GM21576 (cell line): ENCODE measurements at regions not wholly inside any gene's neighbourhood (a gene's known extent, or its start where the extent isn't known, plus 50 kb on each side); places are given as distances from the start of the nearest gene placed in this dataset.
"Not testable (repeated sequence)": the region's sequence is repeated elsewhere in the genome, so short reads cannot be mapped to it uniquely, and the experiment has no call there.

ENCODE experiments used
- ATAC-seq: cut with Tn5 transposase; IDR thresholded peaks from one replicate; pipeline ENCODE4 v1.9.1; 2021; ENCODE audit warnings: mild to moderate bottlenecking, moderate library complexity; ENCODE audit not compliant: unreplicated experiment

GRCh38 chr7:149930374-149931068, 56.8 kb downstream of the ATP6V0E2 start:
- ATAC-seq = not testable (repeated sequence)

DNA sequence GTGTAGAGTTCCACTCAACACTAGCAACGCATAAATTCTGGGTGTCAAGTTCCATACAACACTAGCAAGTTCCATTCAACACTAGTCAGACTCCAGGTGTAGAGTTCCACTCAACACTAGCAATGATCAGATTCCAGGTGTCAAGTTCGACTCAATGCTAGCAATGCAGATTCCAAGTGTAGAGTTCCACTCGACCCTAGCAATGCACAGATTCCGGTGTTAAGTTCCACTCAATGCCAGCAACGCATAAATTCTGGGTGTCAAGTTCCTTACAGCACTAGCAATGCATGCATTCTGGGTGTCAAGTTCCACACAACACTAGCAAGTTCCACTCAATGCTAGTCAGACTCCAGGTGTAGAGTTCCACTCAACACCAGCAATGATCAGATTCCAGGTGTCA, 60.0 kb downstream of the ATP6V0E2 start:
- ATAC-seq = not testable (repeated sequence)

DNA sequence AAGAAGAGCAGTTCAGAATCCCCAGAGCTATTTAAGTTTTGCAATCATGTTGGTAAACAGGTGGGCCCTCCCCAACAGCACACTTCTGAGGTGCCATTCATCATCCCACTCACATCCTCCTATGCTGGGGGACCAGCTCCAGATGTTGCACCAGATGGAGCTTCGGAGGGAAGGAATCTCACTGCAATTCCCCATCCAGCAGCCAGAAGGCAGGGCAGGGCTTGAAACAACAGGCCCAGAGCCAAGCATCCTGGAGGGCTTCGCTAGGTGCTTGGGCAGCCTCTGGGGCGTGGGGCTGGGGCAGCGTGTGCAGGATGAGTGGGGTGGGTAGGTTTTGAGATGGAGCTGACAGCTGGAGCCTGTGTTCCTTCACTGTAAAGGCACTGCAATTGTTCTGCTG, 73.6 kb downstream of the ATP6V0E2 start:
- not testable (repeated sequence) for ATAC-seq

- not testable (repeated sequence) for ATAC-seq
Observed at GRCh38 chr7:149948444-149948843, 74.7 kb downstream of the ATP6V0E2 start.

- ATAC-seq = not testable (repeated sequence)
Observed at GRCh38 chr7:149949863-149950577, 76.3 kb downstream of the ATP6V0E2 start.

DNA sequence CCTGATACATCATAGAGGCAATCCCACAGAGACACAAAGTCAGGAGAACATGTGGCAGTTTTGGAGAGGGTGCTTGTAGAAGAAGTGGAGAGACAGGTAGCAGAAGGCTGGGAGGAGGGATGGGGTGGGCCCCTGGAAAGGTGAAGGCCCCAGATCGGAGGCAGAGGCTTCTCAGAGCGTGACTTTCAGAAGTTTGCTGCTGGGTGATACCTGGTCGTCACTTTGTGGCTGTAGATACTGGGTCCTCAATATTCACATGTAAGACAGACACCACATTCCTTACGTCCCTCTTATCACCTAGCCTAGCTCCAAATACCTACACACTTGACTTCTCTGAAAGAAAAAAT, 76.8 kb downstream of the ATP6V0E2 start:
- ATAC-seq = not testable (repeated sequence)

DNA sequence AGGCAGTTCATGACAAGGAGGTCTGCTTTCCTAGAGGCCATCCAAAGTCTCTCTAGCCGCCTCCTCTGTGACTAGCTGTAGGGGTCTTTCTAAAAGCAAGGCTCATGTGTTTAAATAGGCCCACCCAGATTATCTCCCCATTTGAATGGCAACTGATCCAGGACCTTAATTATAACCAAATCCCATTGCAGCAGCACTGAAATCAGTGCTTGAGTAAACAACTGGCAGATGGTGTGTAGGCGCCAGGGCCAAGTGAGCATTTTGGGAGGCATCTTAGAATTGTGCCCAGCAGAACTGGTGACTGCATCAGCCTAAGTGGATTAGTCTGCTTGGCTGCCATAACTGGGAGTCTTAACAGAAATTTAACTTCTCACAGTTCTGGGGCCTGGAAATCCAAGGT, 77.8 kb downstream of the ATP6V0E2 start:
- not testable (repeated sequence) for ATAC-seq

GRCh38 chr7:149958880-149959279, 85.1 kb downstream of the ATP6V0E2 start:
- not testable (repeated sequence) for ATAC-seq

GRCh38 chr7:149960863-149961262, 87.1 kb downstream of the ATP6V0E2 start:
- not testable (repeated sequence) for ATAC-seq

GRCh38 chr7:149961878-149962277, 88.1 kb downstream of the ATP6V0E2 start:
- ATAC-seq = not testable (repeated sequence)

- ATAC-seq = not testable (repeated sequence)
Observed at GRCh38 chr7:149962685-149963319, 89.0 kb downstream of the ATP6V0E2 start.

DNA sequence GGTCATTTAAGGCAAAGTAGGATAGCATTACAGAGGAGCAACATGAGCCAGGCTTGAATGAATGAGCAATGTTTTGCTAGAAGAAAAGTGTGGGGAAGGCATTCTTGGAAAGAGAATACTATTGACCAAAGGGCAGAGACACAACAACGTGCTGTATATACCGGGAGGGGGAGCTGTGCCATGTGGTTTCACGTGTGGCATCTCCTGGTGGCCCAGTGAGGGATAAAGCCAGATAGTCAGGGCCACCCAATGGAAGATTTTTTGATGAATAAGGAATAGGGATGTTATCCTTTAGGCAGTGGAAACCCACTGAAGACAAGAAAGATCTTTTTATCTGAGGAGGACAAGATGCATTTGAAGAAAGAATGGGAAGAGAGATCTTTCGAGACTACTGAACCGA, 90.2 kb downstream of the ATP6V0E2 start:
- not testable (repeated sequence) for ATAC-seq

GRCh38 chr7:149966444-149966843, 92.7 kb downstream of the ATP6V0E2 start:
- not testable (repeated sequence) for ATAC-seq

GRCh38 chr7:149972977-149973376, 99.2 kb downstream of the ATP6V0E2 start:
- not testable (repeated sequence) for ATAC-seq

- not testable (repeated sequence) for ATAC-seq
Observed at GRCh38 chr7:149973681-149974080, 99.9 kb downstream of the ATP6V0E2 start.

DNA sequence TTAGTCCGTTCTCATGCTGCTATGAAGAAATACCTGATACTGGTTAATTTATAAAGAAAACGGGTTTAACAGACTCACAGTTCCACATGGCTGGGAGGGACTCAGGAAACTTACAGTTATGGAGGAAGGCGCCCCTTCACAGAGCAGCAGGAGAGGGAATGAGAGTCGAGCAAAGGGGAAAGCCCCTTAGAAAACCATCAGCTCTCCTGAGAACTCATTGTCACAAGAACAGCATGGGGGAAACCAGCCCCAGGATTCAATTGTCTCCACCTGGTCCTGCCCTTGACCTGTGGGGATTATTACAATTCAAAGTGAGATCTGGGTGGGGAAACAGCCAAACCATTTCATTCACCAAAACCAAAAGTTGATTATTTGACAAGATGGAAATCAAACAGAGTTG, 101.8 kb downstream of the ATP6V0E2 start:
- ATAC-seq = not testable (repeated sequence)

- ATAC-seq = not testable (repeated sequence)
Observed at GRCh38 chr7:149978537-149978936, 104.8 kb downstream of the ATP6V0E2 start.

- not testable (repeated sequence) for ATAC-seq
Observed at GRCh38 chr7:149978944-149979343, 105.2 kb downstream of the ATP6V0E2 start.

DNA sequence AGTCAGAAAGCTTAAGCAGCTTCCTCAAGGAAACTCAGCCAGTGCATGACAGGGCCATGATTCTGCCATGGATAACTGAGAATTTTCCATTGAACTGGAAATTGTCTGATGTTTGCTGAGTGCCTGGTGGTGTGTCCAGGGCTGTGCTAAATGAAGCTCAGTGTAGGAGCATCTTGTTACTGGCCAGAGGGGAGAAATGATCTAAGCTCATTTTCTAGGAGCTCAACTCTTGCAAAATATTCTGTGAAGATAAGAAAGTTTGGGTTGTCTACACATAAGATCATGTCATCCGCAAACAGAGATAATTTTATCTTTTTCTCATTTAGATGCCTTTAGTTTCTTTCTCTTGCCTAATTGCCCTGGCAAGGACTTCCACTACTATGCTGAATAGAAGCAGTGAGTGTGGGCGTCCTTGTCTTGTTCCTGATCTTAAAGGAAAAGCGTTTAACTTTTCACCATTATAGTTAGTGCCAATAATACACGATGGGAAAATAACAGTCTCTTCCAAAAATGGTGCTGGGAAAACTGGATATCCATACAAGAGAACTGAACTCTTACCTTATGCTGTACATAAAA, 108.9 kb downstream of the ATP6V0E2 start:
- ATAC-seq = not testable (repeated sequence)

DNA sequence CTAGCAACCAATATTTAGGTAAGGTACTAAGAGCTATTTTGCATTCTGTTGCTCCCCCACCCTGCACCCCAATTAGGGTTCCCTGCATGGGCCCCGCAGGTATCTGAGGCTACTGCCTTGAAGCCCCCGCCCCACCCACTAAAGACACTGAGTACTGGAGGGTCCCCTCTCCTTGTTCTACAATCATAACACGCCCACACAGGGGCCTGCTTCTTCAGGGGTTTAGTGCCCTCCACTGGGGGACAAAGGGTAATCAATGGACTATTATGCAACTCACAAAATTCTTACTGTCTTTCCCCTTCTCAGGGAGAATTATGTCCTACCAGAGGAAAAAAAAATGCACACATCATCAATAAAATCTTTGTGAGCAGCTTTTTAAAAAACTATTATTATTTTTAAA, 113.1 kb downstream of the ATP6V0E2 start:
- ATAC-seq = not testable (repeated sequence)

DNA sequence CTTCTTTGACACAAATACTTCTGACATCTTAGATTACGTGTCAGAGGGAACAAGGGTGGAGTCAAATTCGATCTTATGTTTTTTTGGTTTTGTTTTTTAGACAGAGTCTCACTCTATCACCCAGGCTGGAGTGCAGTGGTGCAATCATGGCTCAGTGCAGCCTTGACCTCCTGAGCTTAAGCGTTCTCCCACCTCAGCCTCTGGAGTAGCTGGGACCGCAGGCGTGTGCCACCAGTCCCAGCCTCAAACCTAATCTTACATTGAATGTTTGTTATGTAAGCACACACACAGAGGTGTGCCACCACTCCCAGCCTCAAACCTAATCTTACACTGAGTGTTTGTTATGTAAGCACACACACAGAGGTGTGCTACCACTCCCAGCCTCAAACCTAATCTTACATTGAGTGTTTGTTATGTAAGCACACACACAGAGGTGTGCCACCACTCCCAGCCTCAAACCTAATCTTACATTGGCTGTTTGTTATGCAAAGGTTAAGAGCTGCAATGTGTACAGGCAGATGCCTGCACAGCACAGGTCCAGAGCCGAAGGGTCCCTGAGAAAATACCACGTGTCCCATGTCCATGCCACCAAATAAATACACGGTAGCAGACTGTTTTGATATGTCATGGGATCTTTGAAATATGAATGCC, 118.0 kb downstream of the ATP6V0E2 start:
- ATAC-seq = not testable (repeated sequence)
